Esophagus muscularis mucosa (tissue), 2 donors: ENCODE measurements at regions not wholly inside any gene's neighbourhood (a gene's known extent, or its start where the extent isn't known, plus 50 kb on each side); places are given as distances from the start of the nearest gene placed in this dataset.

ENCODE experiments used
- POLR2A ChIP-seq: fragments of 450-650 bp; IDR thresholded peaks from one replicate; pipeline ENCODE4 v1.6.1; 2017; ENCODE audit warnings: antibody characterized with exemption, moderate library complexity, mild to moderate bottlenecking, low read depth
- POLR2AphosphoS5 ChIP-seq, 2 donors: sonication (generic); formaldehyde crosslinking; IDR thresholded peaks; one replicate each; pipeline ENCODE4 v1.6.1; 2017; ENCODE audit warnings: antibody characterized with exemption in 2 of 2

- TF ChIP-seq POLR2AphosphoS5 (IDR thresholded peaks at IDR 0.05) (no peak), POLR2A (no peak)
These were observed 95.2 kb upstream of the SCG2 start for GRCh38 chr2:223697316-223697891.
